GM23338 (cell line): ENCODE measurements at regions not wholly inside any gene's neighbourhood (a gene's known extent, or its start where the extent isn't known, plus 50 kb on each side); places are given as distances from the start of the nearest gene placed in this dataset.

ENCODE experiments used
- ATAC-seq: fragments of 200-7000 bp; cut with Tn5 transposase; 3 replicates; pipeline ENCODE4 v1.9.1; 2020
- DNase-seq: peaks from one replicate; pipeline ENCODE4 v3.0.0-alpha.2; 2015; ENCODE audit warnings: low spot score
- H2AFZ ChIP-seq: fragments of 200-600 bp; sonication (generic); 2 replicates; pipeline ENCODE4 v1.8.0; 2016; ENCODE audit warnings: antibody characterized with exemption, mild to moderate bottlenecking, moderate library complexity
- H3F3A ChIP-seq: fragments of 200-600 bp; sonication (generic); replicated peaks from 2 replicates; pipeline ENCODE4 v1.8.0; 2017; ENCODE audit warnings: antibody characterized with exemption, mixed run types, low read depth
- H3K27ac ChIP-seq: fragments of 200-600 bp; sonication (generic); 2 replicates; pipeline ENCODE4 v1.6.1; 2016; ENCODE audit warnings: low read depth
- H3K27me3 ChIP-seq: fragments of 200-600 bp; sonication (generic); 2 replicates; pipeline ENCODE4 v1.8.0; 2016; ENCODE audit warnings: mild to moderate bottlenecking, mixed run types, moderate library complexity; ENCODE audit not compliant: insufficient read depth
- H3K36me3 ChIP-seq: fragments of 200-600 bp; sonication (generic); 2 replicates; pipeline ENCODE4 v1.8.0; 2016; ENCODE audit warnings: mild to moderate bottlenecking; ENCODE audit not compliant: insufficient read depth
- H3K4me1 ChIP-seq: fragments of 200-600 bp; sonication (generic); 2 replicates; pipeline ENCODE4 v1.8.0; 2016; ENCODE audit warnings: mild to moderate bottlenecking, moderate library complexity; ENCODE audit not compliant: insufficient read depth
- H3K4me2 ChIP-seq: fragments of 200-600 bp; sonication (generic); 2 replicates; pipeline ENCODE4 v1.7.1; 2017; ENCODE audit warnings: mixed run types
- H3K4me3 ChIP-seq: fragments of 200-600 bp; sonication (generic); 2 replicates; pipeline ENCODE4 v1.6.1; 2016; ENCODE audit warnings: mixed run types
- H3K79me2 ChIP-seq: fragments of 200-600 bp; sonication (generic); replicated peaks from 2 replicates; pipeline ENCODE4 v1.8.0; 2017; ENCODE audit warnings: mild to moderate bottlenecking; ENCODE audit not compliant: insufficient read depth
- H3K9me2 ChIP-seq: fragments of 200-600 bp; sonication (generic); 2 replicates; pipeline ENCODE4 v1.8.0; 2017; ENCODE audit not compliant: insufficient read depth
- H4K20me1 ChIP-seq: fragments of 200-600 bp; sonication (generic); replicated peaks from 2 replicates; pipeline ENCODE4 v1.8.0; 2017; ENCODE audit warnings: mild to moderate bottlenecking; ENCODE audit not compliant: insufficient read depth
- H3K27ac Mint-ChIP-seq: 2 replicates; pipeline ENCODE4 v1.8.0; 2020; ENCODE audit warnings: inconsistent platforms, mild to moderate bottlenecking, moderate library complexity, mixed read lengths
- H3K27me3 Mint-ChIP-seq: 3 replicates; pipeline ENCODE4 v1.8.0; 2022; ENCODE audit warnings: low read depth, mild to moderate bottlenecking, moderate library complexity, mixed read lengths, inconsistent platforms; ENCODE audit not compliant: insufficient read depth, poor library complexity
- H3K36me3 Mint-ChIP-seq: 3 replicates; pipeline ENCODE4 v1.8.0; 2021; ENCODE audit warnings: low read depth, mild to moderate bottlenecking, inconsistent platforms, moderate library complexity, mixed read lengths
- H3K4me1 Mint-ChIP-seq: 3 replicates; pipeline ENCODE4 v1.8.0; 2020; ENCODE audit warnings: mild to moderate bottlenecking, inconsistent platforms, mixed read lengths
- H3K4me3 Mint-ChIP-seq: 3 replicates; pipeline ENCODE4 v1.8.0; 2021; ENCODE audit warnings: moderate library complexity, mild to moderate bottlenecking, inconsistent platforms, mixed read lengths
- H3K9me3 Mint-ChIP-seq: 3 replicates; pipeline ENCODE4 v1.8.0; 2020; ENCODE audit warnings: moderate library complexity, mild to moderate bottlenecking, inconsistent platforms, mixed read lengths
- CREB1 ChIP-seq: fragments of 250-450 bp; sonication (Bioruptor Pico); IDR thresholded peaks from 2 replicates; pipeline ENCODE4 v1.5.0; 2020; ENCODE audit warnings: low read depth, mild to moderate bottlenecking, moderate library complexity
- EZH2 ChIP-seq: fragments of 200-600 bp; sonication (generic); IDR thresholded peaks from one replicate; pipeline ENCODE4 v1.8.0; 2017; ENCODE audit warnings: antibody characterized with exemption, mild to moderate bottlenecking, low read depth; ENCODE audit not compliant: unreplicated experiment
- EZH2phosphoT487 ChIP-seq: fragments of 200-600 bp; sonication (generic); IDR thresholded peaks from one replicate; pipeline ENCODE4 v1.8.1; 2018; ENCODE audit warnings: antibody characterized with exemption; ENCODE audit not compliant: unreplicated experiment
- JUNB ChIP-seq: IDR thresholded peaks from one replicate; pipeline ENCODE4 v1.6.1; 2016; ENCODE audit warnings: antibody characterized with exemption; ENCODE audit not compliant: unreplicated experiment
- NANOG ChIP-seq: IDR thresholded peaks from 2 replicates; pipeline ENCODE4 v1.6.1; 2016; ENCODE audit warnings: antibody characterized with exemption, borderline replicate concordance
- STAT1 ChIP-seq: IDR thresholded peaks from one replicate; pipeline ENCODE4 v1.6.1; 2016; ENCODE audit warnings: antibody characterized with exemption; ENCODE audit not compliant: unreplicated experiment
- ZNF114 ChIP-seq: fragments of 250-450 bp; sonication (Bioruptor Pico); IDR thresholded peaks from 2 replicates; pipeline ENCODE4 v1.5.0; 2020; ENCODE audit warnings: mild to moderate bottlenecking, moderate library complexity
- ZNF462 ChIP-seq: fragments of 250-450 bp; sonication (Bioruptor Pico); IDR thresholded peaks from 2 replicates; pipeline ENCODE4 v1.5.0; 2020; ENCODE audit warnings: mild to moderate bottlenecking, moderate library complexity
- TF ChIP-seq, protein P1 (sequence below), 2 experiments: fragments of 200-600 bp in 1 of 2; sonication (generic) in 1 of 2; conservative IDR thresholded peaks; 2 replicates each; pipeline versions ENCODE4 v1.5.1 to v1.6.1; 2016 to 2017; ENCODE audit warnings: antibody characterized with exemption in 2 of 2, low read depth in 2 of 2, mild to moderate bottlenecking in 2 of 2, moderate library complexity in 1 of 2
- TF ChIP-seq, protein P2 (sequence below): IDR thresholded peaks from 2 replicates; pipeline ENCODE4 v1.6.1; 2016; ENCODE audit warnings: antibody characterized with exemption
- TF ChIP-seq, protein P3 (sequence below): IDR thresholded peaks from one replicate; pipeline ENCODE4 v1.6.1; 2018; ENCODE audit warnings: antibody characterized with exemption; ENCODE audit not compliant: unreplicated experiment

DNA sequence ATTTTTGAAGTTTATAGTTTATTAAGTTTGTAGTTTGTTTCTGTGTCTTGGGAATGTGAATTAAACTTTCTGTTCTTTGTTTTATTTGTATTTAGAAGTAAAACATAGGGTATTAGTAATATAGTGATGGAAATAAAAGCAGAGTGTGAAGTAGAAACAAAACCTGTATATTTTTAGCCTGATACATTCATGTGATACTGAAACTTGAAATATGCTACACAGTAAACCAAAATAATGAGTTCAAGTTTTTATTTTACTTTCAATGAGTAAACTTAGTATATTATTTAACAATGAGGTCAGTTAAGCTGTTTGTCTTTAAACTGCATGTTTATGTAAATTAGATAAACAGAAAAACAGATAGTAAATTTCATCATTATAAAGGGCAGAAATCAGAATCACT, 1592.6 kb downstream of the GRIK2 start:
- Mint-ChIP-seq H3K4me1 (peaks cover 15% of the 10 kb centered on the region; the same call in 2 of the 3 replicates), H3K27me3 (no peaks in the 10 kb centered on the region), H3K4me3 (no peak overlapping the region), H3K27ac (no peak overlapping the region), H3K9me3 (no peaks in the 10 kb centered on the region), H3K36me3 (no peaks in the 10 kb centered on the region)
- Histone ChIP-seq H3K9me2 (no peaks in the 10 kb centered on the region), H3K27me3 (no peaks in the 10 kb centered on the region), H3F3A (no peaks in the 10 kb centered on the region), H3K79me2 (no peaks in the 10 kb centered on the region), H3K4me2 (no peak overlapping the region), H3K36me3 (no peaks in the 10 kb centered on the region), H3K4me3 (no peak overlapping the region), H2AFZ (no peak overlapping the region), H3K4me1 (peaks cover 13% of the 10 kb centered on the region; the same call in 1 of the 2 replicates), H3K27ac (no peak overlapping the region), H4K20me1 (no peaks in the 10 kb centered on the region)
- TF ChIP-seq NANOG (no peak), ZNF462 (CRISPR knock-in tag) (no peak), JUNB (no peak), STAT1 (no peak), CREB1 (CRISPR knock-in tag) (no peak), ZNF114 (CRISPR knock-in tag) (no peak), EZH2phosphoT487 (no peak), EZH2 (no peak)
- TF ChIP-seq, protein P1, sequence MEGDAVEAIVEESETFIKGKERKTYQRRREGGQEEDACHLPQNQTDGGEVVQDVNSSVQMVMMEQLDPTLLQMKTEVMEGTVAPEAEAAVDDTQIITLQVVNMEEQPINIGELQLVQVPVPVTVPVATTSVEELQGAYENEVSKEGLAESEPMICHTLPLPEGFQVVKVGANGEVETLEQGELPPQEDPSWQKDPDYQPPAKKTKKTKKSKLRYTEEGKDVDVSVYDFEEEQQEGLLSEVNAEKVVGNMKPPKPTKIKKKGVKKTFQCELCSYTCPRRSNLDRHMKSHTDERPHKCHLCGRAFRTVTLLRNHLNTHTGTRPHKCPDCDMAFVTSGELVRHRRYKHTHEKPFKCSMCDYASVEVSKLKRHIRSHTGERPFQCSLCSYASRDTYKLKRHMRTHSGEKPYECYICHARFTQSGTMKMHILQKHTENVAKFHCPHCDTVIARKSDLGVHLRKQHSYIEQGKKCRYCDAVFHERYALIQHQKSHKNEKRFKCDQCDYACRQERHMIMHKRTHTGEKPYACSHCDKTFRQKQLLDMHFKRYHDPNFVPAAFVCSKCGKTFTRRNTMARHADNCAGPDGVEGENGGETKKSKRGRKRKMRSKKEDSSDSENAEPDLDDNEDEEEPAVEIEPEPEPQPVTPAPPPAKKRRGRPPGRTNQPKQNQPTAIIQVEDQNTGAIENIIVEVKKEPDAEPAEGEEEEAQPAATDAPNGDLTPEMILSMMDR (conservative IDR thresholded peaks at IDR 0.05; ENCODE audit: low read depth in 2 of 2): no peak
- TF ChIP-seq, protein P2, sequence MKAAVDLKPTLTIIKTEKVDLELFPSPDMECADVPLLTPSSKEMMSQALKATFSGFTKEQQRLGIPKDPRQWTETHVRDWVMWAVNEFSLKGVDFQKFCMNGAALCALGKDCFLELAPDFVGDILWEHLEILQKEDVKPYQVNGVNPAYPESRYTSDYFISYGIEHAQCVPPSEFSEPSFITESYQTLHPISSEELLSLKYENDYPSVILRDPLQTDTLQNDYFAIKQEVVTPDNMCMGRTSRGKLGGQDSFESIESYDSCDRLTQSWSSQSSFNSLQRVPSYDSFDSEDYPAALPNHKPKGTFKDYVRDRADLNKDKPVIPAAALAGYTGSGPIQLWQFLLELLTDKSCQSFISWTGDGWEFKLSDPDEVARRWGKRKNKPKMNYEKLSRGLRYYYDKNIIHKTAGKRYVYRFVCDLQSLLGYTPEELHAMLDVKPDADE: no peak
- TF ChIP-seq, protein P3, sequence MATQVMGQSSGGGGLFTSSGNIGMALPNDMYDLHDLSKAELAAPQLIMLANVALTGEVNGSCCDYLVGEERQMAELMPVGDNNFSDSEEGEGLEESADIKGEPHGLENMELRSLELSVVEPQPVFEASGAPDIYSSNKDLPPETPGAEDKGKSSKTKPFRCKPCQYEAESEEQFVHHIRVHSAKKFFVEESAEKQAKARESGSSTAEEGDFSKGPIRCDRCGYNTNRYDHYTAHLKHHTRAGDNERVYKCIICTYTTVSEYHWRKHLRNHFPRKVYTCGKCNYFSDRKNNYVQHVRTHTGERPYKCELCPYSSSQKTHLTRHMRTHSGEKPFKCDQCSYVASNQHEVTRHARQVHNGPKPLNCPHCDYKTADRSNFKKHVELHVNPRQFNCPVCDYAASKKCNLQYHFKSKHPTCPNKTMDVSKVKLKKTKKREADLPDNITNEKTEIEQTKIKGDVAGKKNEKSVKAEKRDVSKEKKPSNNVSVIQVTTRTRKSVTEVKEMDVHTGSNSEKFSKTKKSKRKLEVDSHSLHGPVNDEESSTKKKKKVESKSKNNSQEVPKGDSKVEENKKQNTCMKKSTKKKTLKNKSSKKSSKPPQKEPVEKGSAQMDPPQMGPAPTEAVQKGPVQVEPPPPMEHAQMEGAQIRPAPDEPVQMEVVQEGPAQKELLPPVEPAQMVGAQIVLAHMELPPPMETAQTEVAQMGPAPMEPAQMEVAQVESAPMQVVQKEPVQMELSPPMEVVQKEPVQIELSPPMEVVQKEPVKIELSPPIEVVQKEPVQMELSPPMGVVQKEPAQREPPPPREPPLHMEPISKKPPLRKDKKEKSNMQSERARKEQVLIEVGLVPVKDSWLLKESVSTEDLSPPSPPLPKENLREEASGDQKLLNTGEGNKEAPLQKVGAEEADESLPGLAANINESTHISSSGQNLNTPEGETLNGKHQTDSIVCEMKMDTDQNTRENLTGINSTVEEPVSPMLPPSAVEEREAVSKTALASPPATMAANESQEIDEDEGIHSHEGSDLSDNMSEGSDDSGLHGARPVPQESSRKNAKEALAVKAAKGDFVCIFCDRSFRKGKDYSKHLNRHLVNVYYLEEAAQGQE: no peak
- no peak for DNase-seq
- no peak for ATAC-seq
